ENCODE measurements at regions not wholly inside any gene's neighbourhood (a gene's known extent, or its start where the extent isn't known, plus 50 kb on each side); places are given as distances from the start of the nearest gene placed in this dataset.

GRCh38 chr15:67967871-67968431 lies 86.2 kb upstream of the PIAS1 start:
- Histone ChIP-seq H3K9me3 (ENCODE audit: control insufficient read depth in 1 of 2, low read length in 2 of 2) (no peaks in the 10 kb centered on the region), H3K4me1 (ENCODE audit: insufficient read depth, low read length) (peaks cover 4% of the 10 kb centered on the region), H3K36me3 (ENCODE audit: insufficient read depth, low read length) (no peaks in the 10 kb centered on the region), H3K27me3 (ENCODE audit: insufficient read depth, low read length) (peaks cover 9% of the 10 kb centered on the region), H3K4me3 (ENCODE audit: low read length in 2 of 2) (no peak overlapping the region), H3K27ac (ENCODE audit: low read depth, low read length) (no peak overlapping the region)
- Mint-ChIP-seq H3K4me1 (peaks cover 0 to 8% (median 3%) of the 10 kb centered on the region in 4 donors), H3K27me3 (peaks cover 35 to 44% of the 10 kb centered on the region in 2 donors), H3K4me3 (peak overlapping the region in 3 of 8 donors; percentile 39 to 66 (median 62)), H3K9me3 (peaks cover 0 to 2% (median 0%) of the 10 kb centered on the region in 8 donors), H3K27ac (no peak overlapping the region), H3K36me3 (no peaks in the 10 kb centered on the region)
- ChIA-PET CTCF (ENCODE audit: partially characterized antibody) (interaction anchor here (1.2 kb wide), 1 partner anchor 10 kb away, joined by 3 read pairs; no protein-coding TSS in a partner anchor), POLR2A (ENCODE audit: partially characterized antibody) (no interaction called here)
- DNase-seq = no peak
- intact Hi-C loops (cut with micrococcal nuclease) = no loop called here

- Mint-ChIP-seq H3K4me3 (no peak overlapping the region), H3K9me3 (peaks cover 0 to 2% (median 0%) of the 10 kb centered on the region in 8 donors), H3K36me3 (no peaks in the 10 kb centered on the region), H3K27me3 (peaks cover 35 to 44% of the 10 kb centered on the region in 2 donors), H3K4me1 (peaks cover 0 to 8% (median 3%) of the 10 kb centered on the region in 4 donors), H3K27ac (no peak overlapping the region)
- ChIA-PET POLR2A (ENCODE audit: partially characterized antibody) (no interaction called here), CTCF (ENCODE audit: partially characterized antibody) (interaction anchor here (1.2 kb wide), 1 partner anchor 9 kb away, joined by 3 read pairs; no protein-coding TSS in a partner anchor)
- peaks cover 9% of the 10 kb centered on the region for H3K27me3 ChIP-seq (ENCODE audit: insufficient read depth, low read length)
- intact Hi-C loops (cut with micrococcal nuclease) = no loop called here
- peaks cover 4% of the 10 kb centered on the region for H3K4me1 ChIP-seq (ENCODE audit: insufficient read depth, low read length)
- H3K27ac ChIP-seq (ENCODE audit: low read depth, low read length) = no peak overlapping the region
- H3K36me3 ChIP-seq (ENCODE audit: insufficient read depth, low read length) = no peaks in the 10 kb centered on the region
- no peak for DNase-seq
- no peak overlapping the region for H3K4me3 ChIP-seq (ENCODE audit: low read length in 2 of 2)
- no peaks in the 10 kb centered on the region for H3K9me3 ChIP-seq (ENCODE audit: control insufficient read depth in 1 of 2, low read length in 2 of 2)
Observed at GRCh38 chr15:67968564-67968963, 85.6 kb upstream of the PIAS1 start.

GRCh38 chr15:67968966-67969365 lies 85.1 kb upstream of the PIAS1 start:
- POLR2A ChIA-PET (ENCODE audit: partially characterized antibody) = no interaction called here
- Mint-ChIP-seq H3K27me3 (peaks cover 33 to 42% of the 10 kb centered on the region in 2 donors), H3K4me3 (no peak overlapping the region)

GRCh38 chr15:67969892-67970291 lies 84.2 kb upstream of the PIAS1 start:
- ChIA-PET CTCF (ENCODE audit: partially characterized antibody) (no interaction called here), POLR2A (ENCODE audit: partially characterized antibody) (no interaction called here)
- H3K4me3 Mint-ChIP-seq = no peak overlapping the region
- peaks cover 4% of the 10 kb centered on the region for H3K4me1 ChIP-seq (ENCODE audit: insufficient read depth, low read length)
- no peak overlapping the region for H3K27ac Mint-ChIP-seq
- no peak overlapping the region for H3K27ac ChIP-seq (ENCODE audit: low read depth, low read length)
- no peaks in the 10 kb centered on the region for H3K36me3 ChIP-seq (ENCODE audit: insufficient read depth, low read length)
- no peaks in the 10 kb centered on the region for H3K36me3 Mint-ChIP-seq
- H3K4me3 ChIP-seq (ENCODE audit: low read length in 2 of 2) = no peak overlapping the region
- H3K9me3 Mint-ChIP-seq = peaks cover 0 to 2% (median 0%) of the 10 kb centered on the region in 8 donors
- peaks cover 0 to 8% (median 3%) of the 10 kb centered on the region in 4 donors for H3K4me1 Mint-ChIP-seq
- H3K9me3 ChIP-seq (ENCODE audit: control insufficient read depth in 1 of 2, low read length in 2 of 2) = no peaks in the 10 kb centered on the region
- peaks cover 32 to 41% of the 10 kb centered on the region in 2 donors for H3K27me3 Mint-ChIP-seq
- intact Hi-C loops (cut with micrococcal nuclease) = no loop called here
- DNase-seq = no peak
- H3K27me3 ChIP-seq (ENCODE audit: insufficient read depth, low read length) = peaks cover 9% of the 10 kb centered on the region

More at GRCh38 chr15:67968966-67969365, 85.1 kb upstream of the PIAS1 start:
- Histone ChIP-seq H3K4me3 (ENCODE audit: low read length in 2 of 2) (no peak overlapping the region), H3K4me1 (ENCODE audit: insufficient read depth, low read length) (peaks cover 4% of the 10 kb centered on the region), H3K36me3 (ENCODE audit: insufficient read depth, low read length) (no peaks in the 10 kb centered on the region), H3K9me3 (ENCODE audit: control insufficient read depth in 1 of 2, low read length in 2 of 2) (no peaks in the 10 kb centered on the region), H3K27ac (ENCODE audit: low read depth, low read length) (no peak overlapping the region), H3K27me3 (ENCODE audit: insufficient read depth, low read length) (peaks cover 9% of the 10 kb centered on the region)
- intact Hi-C loops (cut with micrococcal nuclease) = no loop called here
- H3K36me3 Mint-ChIP-seq = no peaks in the 10 kb centered on the region
- peaks cover 0 to 8% (median 3%) of the 10 kb centered on the region in 4 donors for H3K4me1 Mint-ChIP-seq
- peaks cover 0 to 2% (median 0%) of the 10 kb centered on the region in 8 donors for H3K9me3 Mint-ChIP-seq
- DNase-seq = no peak
- CTCF ChIA-PET (ENCODE audit: partially characterized antibody) = interaction anchor here (1.2 kb wide), 1 partner anchor 9 kb away, joined by 3 read pairs; no protein-coding TSS in a partner anchor
- H3K27ac Mint-ChIP-seq = no peak overlapping the region

- Histone ChIP-seq H3K4me1 (ENCODE audit: insufficient read depth, low read length) (peaks cover 4% of the 10 kb centered on the region), H3K27me3 (ENCODE audit: insufficient read depth, low read length) (peaks cover 7% of the 10 kb centered on the region), H3K27ac (ENCODE audit: low read depth, low read length) (no peak overlapping the region), H3K4me3 (ENCODE audit: low read length in 2 of 2) (no peak overlapping the region), H3K9me3 (ENCODE audit: control insufficient read depth in 1 of 2, low read length in 2 of 2) (no peaks in the 10 kb centered on the region), H3K36me3 (ENCODE audit: insufficient read depth, low read length) (no peaks in the 10 kb centered on the region)
- no peak for DNase-seq
- ChIA-PET POLR2A (ENCODE audit: partially characterized antibody) (no interaction called here), CTCF (ENCODE audit: partially characterized antibody) (no interaction called here)
- intact Hi-C loops (cut with micrococcal nuclease) = no loop called here
- Mint-ChIP-seq H3K4me3 (no peak overlapping the region), H3K36me3 (no peaks in the 10 kb centered on the region), H3K27ac (no peak overlapping the region), H3K9me3 (peaks cover 0 to 3% (median 0%) of the 10 kb centered on the region in 8 donors), H3K4me1 (peaks cover 0 to 8% (median 3%) of the 10 kb centered on the region in 4 donors), H3K27me3 (peaks cover 27 to 40% of the 10 kb centered on the region in 2 donors)
Observed at GRCh38 chr15:67972377-67972776, 81.7 kb upstream of the PIAS1 start.

GRCh38 chr15:67973846-67974245 lies 80.3 kb upstream of the PIAS1 start:
- POLR2A ChIA-PET (ENCODE audit: partially characterized antibody) = no interaction called here
- Mint-ChIP-seq H3K36me3 (no peaks in the 10 kb centered on the region), H3K4me1 (no peaks in the 10 kb centered on the region), H3K27ac (no peak overlapping the region), H3K9me3 (peaks cover 0 to 3% (median 0%) of the 10 kb centered on the region in 8 donors), H3K4me3 (no peak overlapping the region), H3K27me3 (peaks cover 12 to 29% of the 10 kb centered on the region in 2 donors)
- H3K4me1 ChIP-seq (ENCODE audit: insufficient read depth, low read length) = no peaks in the 10 kb centered on the region
- H3K27ac ChIP-seq (ENCODE audit: low read depth, low read length) = no peak overlapping the region
- H3K9me3 ChIP-seq (ENCODE audit: control insufficient read depth in 1 of 2, low read length in 2 of 2) = no peaks in the 10 kb centered on the region
- intact Hi-C loops (cut with micrococcal nuclease) = no loop called here
- DNase-seq = no peak
- CTCF ChIA-PET (ENCODE audit: partially characterized antibody) = no interaction called here
- H3K4me3 ChIP-seq (ENCODE audit: low read length in 2 of 2) = no peak overlapping the region
- H3K36me3 ChIP-seq (ENCODE audit: insufficient read depth, low read length) = no peaks in the 10 kb centered on the region
- no peaks in the 10 kb centered on the region for H3K27me3 ChIP-seq (ENCODE audit: insufficient read depth, low read length)

GRCh38 chr15:67976506-67977073 lies 77.5 kb upstream of the PIAS1 start:
- Histone ChIP-seq H3K36me3 (ENCODE audit: insufficient read depth, low read length) (no peaks in the 10 kb centered on the region), H3K9me3 (ENCODE audit: control insufficient read depth in 1 of 2, low read length in 2 of 2) (no peaks in the 10 kb centered on the region), H3K27ac (ENCODE audit: low read depth, low read length) (no peak overlapping the region), H3K27me3 (ENCODE audit: insufficient read depth, low read length) (no peaks in the 10 kb centered on the region), H3K4me1 (ENCODE audit: insufficient read depth, low read length) (no peaks in the 10 kb centered on the region), H3K4me3 (ENCODE audit: low read length in 2 of 2) (no peak overlapping the region)
- H3K27ac Mint-ChIP-seq = no peak overlapping the region
- DNase-seq = no peak
- H3K9me3 Mint-ChIP-seq = peaks cover 0 to 3% (median 0%) of the 10 kb centered on the region in 8 donors
- peaks cover 2 to 16% of the 10 kb centered on the region in 2 donors for H3K27me3 Mint-ChIP-seq
- ChIA-PET CTCF (ENCODE audit: partially characterized antibody) (no interaction called here), POLR2A (ENCODE audit: partially characterized antibody) (no interaction called here)
- H3K4me1 Mint-ChIP-seq = no peaks in the 10 kb centered on the region
- intact Hi-C loops (cut with micrococcal nuclease) = no loop called here
- H3K4me3 Mint-ChIP-seq = no peak overlapping the region
- H3K36me3 Mint-ChIP-seq = no peaks in the 10 kb centered on the region
